ENCODE measurements at regions not wholly inside any gene's neighbourhood (a gene's known extent, or its start where the extent isn't known, plus 50 kb on each side); places are given as distances from the start of the nearest gene placed in this dataset.

GRCh38 chr2:129641371-129641770 lies 338.1 kb upstream of the RAB6C start (continued):
- no peak for TF ChIP-seq ZNF460 (CRISPR knock-in tag; IDR thresholded peaks at IDR 0.05; ENCODE audit: borderline replicate concordance)
- no peak for TF ChIP-seq TBX2 (CRISPR knock-in tag; IDR thresholded peaks at IDR 0.05; ENCODE audit: borderline replicate concordance)

- intact Hi-C loops (cut with micrococcal nuclease; ENCODE audit: unreplicated experiment): no loop called here
- no peak overlapping the region for H3K27ac ChIP-seq (ENCODE audit: extremely low read length, insufficient read depth, low read length)
- no peaks in the 10 kb centered on the region for H3K9me3 ChIP-seq (ENCODE audit: low read length)
- in situ Hi-C loops (cut with HindIII; ENCODE audit: extremely low pct_ligation_motif_present, low pct_unique_long_range_greater_than_20kb): no loop called here
- no peaks in the 10 kb centered on the region for H4K20me1 ChIP-seq (ENCODE audit: insufficient read depth, low read length)
- no peaks in the 10 kb centered on the region for H3K79me2 ChIP-seq (ENCODE audit: insufficient read depth, low read length)
- ATAC-seq (no peak), FAIRE-seq (no peak), DNase-seq (ENCODE audit: low spot score) (no peak)
- H3K4me1 ChIP-seq (ENCODE audit: insufficient read depth, low read length): no peaks in the 10 kb centered on the region
- no peak overlapping the region for H3K4me2 ChIP-seq (ENCODE audit: low read depth, low read length)
- no peak overlapping the region for H2AFZ ChIP-seq (ENCODE audit: low read length)
- H3K4me3 ChIP-seq (replicated peaks in 1 of 3; ENCODE audit: insufficient read depth in 1 of 3, low read depth in 2 of 3, low read length in 3 of 3): no peak overlapping the region
- BruUV-seq (replicated peaks): no TSS peak
- WGBS (ENCODE audit: low lambda C conversion rate): 4% methylated on average over 3 of the region's 3 CpGs
- POLR2A ChIA-PET: no interaction called here
- peaks cover 2 to 25% of the 10 kb centered on the region in 2 experiments; a peak in 2 of 5 replicates for H3K27me3 ChIP-seq (ENCODE audit: control insufficient read depth in 1 of 2, insufficient read depth in 2 of 2, low read length in 2 of 2)
- no peak for TF ChIP-seq SRSF9 (IDR thresholded peaks at IDR 0.05; ENCODE audit: borderline replicate concordance, insufficient read depth, low read depth, low read length, poor library complexity, severe bottlenecking)
- no peak for TF ChIP-seq ZNF776 (CRISPR knock-in tag; IDR thresholded peaks at IDR 0.05)
- TF ChIP-seq GATAD2A (CRISPR knock-in tag; IDR thresholded peaks at IDR 0.05): no peak
- no peak for TF ChIP-seq HNRNPUL1 (IDR thresholded peaks at IDR 0.05; ENCODE audit: low read depth, low read length)
- TF ChIP-seq ZNF773 (CRISPR knock-in tag; IDR thresholded peaks at IDR 0.05; ENCODE audit: borderline replicate concordance): no peak
- TF ChIP-seq GATAD1 (CRISPR knock-in tag; IDR thresholded peaks at IDR 0.05): no peak
- no peak for TF ChIP-seq NCOR1 (IDR thresholded peaks at IDR 0.05; ENCODE audit: borderline replicate concordance, low read length)
- TF ChIP-seq ZNF281 (CRISPR knock-in tag; IDR thresholded peaks at IDR 0.05; ENCODE audit: borderline replicate concordance): no peak
- no peak for TF ChIP-seq ZNF652 (CRISPR knock-in tag; IDR thresholded peaks at IDR 0.05; ENCODE audit: borderline replicate concordance, low read depth)
- TF ChIP-seq ETV6 (CRISPR knock-in tag; conservative IDR thresholded peaks at IDR 0.05): no peak
- no peak for TF ChIP-seq RFX5 (IDR thresholded peaks at IDR 0.05; ENCODE audit: low read depth, low read length)
- no peak for TF ChIP-seq ZMYM2 (CRISPR knock-in tag; IDR thresholded peaks at IDR 0.05)
- TF ChIP-seq, protein P1, sequence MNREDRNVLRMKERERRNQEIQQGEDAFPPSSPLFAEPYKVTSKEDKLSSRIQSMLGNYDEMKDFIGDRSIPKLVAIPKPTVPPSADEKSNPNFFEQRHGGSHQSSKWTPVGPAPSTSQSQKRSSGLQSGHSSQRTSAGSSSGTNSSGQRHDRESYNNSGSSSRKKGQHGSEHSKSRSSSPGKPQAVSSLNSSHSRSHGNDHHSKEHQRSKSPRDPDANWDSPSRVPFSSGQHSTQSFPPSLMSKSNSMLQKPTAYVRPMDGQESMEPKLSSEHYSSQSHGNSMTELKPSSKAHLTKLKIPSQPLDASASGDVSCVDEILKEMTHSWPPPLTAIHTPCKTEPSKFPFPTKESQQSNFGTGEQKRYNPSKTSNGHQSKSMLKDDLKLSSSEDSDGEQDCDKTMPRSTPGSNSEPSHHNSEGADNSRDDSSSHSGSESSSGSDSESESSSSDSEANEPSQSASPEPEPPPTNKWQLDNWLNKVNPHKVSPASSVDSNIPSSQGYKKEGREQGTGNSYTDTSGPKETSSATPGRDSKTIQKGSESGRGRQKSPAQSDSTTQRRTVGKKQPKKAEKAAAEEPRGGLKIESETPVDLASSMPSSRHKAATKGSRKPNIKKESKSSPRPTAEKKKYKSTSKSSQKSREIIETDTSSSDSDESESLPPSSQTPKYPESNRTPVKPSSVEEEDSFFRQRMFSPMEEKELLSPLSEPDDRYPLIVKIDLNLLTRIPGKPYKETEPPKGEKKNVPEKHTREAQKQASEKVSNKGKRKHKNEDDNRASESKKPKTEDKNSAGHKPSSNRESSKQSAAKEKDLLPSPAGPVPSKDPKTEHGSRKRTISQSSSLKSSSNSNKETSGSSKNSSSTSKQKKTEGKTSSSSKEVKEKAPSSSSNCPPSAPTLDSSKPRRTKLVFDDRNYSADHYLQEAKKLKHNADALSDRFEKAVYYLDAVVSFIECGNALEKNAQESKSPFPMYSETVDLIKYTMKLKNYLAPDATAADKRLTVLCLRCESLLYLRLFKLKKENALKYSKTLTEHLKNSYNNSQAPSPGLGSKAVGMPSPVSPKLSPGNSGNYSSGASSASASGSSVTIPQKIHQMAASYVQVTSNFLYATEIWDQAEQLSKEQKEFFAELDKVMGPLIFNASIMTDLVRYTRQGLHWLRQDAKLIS (CRISPR knock-in tag; IDR thresholded peaks at IDR 0.05): no peak
- TF ChIP-seq, protein P2, sequence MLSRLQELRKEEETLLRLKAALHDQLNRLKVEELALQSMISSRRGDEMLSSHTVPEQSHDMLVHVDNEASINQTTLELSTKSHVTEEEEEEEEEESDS (CRISPR knock-in tag; IDR thresholded peaks at IDR 0.05; ENCODE audit: borderline replicate concordance): no peak
- no peaks in the 10 kb centered on the region for H3K36me3 ChIP-seq (replicated peaks in 1 of 2; ENCODE audit: control insufficient read depth in 1 of 2, insufficient read depth in 2 of 2, low read length in 2 of 2)
- CTCF ChIA-PET (ENCODE audit: low intra/inter-chr PET ratio, low total read pairs): no interaction called here
- no peak overlapping the region for H3K9ac ChIP-seq (ENCODE audit: insufficient read depth, low read depth, low read length)
Observed at GRCh38 chr2:129642526-129643043, 336.9 kb upstream of the RAB6C start.
